ENCODE measurements at regions not wholly inside any gene's neighbourhood (a gene's known extent, or its start where the extent isn't known, plus 50 kb on each side); places are given as distances from the start of the nearest gene placed in this dataset.

- TF ChIP-seq POLR2AphosphoS5 (IDR thresholded peaks at IDR 0.05) (no peak), CTCF (IDR thresholded peaks at IDR 0.05) (peak; percentile 40 to 50), POLR2A (IDR thresholded peaks at IDR 0.05) (no peak)
Measured at GRCh38 chr3:24683633-24684384, 189.2 kb upstream of the THRB start.

Measured in suprapubic skin (tissue), 4 donors.